IMR-90 (cell line): ENCODE measurements at regions not wholly inside any gene's neighbourhood (a gene's known extent, or its start where the extent isn't known, plus 50 kb on each side); places are given as distances from the start of the nearest gene placed in this dataset.

Experiments
- CHD1 ChIP-seq: IDR thresholded peaks from 2 replicates; pipeline ENCODE4 v1.6.1; 2012; ENCODE audit warnings: low read depth, low read length, improper control_type of control experiment
- FOS ChIP-seq: fragments of 150-350 bp; IDR thresholded peaks from 2 replicates; pipeline ENCODE4 v1.6.1; 2016; ENCODE audit warnings: low read depth, low read length
- MAFK ChIP-seq: IDR thresholded peaks from 2 replicates; pipeline ENCODE4 v1.6.1; 2012; ENCODE audit warnings: low read depth, low read length, improper control_type of control experiment
- POLR2A ChIP-seq: IDR thresholded peaks from 2 replicates; pipeline ENCODE4 v1.6.1; 2012; ENCODE audit warnings: mild to moderate bottlenecking, low read depth, low read length
- TF ChIP-seq, protein P1 (sequence below): conservative IDR thresholded peaks from 2 replicates; pipeline ENCODE4 v1.5.1; 2012; ENCODE audit warnings: mild to moderate bottlenecking, low read depth, low read length, improper control_type of control experiment
- TF ChIP-seq, protein P2 (sequence below): fragments of 150-350 bp; IDR thresholded peaks from 2 replicates; pipeline ENCODE4 v1.6.1; 2017; ENCODE audit warnings: mild to moderate bottlenecking, antibody characterized with exemption, low read length, low read depth

DNA sequence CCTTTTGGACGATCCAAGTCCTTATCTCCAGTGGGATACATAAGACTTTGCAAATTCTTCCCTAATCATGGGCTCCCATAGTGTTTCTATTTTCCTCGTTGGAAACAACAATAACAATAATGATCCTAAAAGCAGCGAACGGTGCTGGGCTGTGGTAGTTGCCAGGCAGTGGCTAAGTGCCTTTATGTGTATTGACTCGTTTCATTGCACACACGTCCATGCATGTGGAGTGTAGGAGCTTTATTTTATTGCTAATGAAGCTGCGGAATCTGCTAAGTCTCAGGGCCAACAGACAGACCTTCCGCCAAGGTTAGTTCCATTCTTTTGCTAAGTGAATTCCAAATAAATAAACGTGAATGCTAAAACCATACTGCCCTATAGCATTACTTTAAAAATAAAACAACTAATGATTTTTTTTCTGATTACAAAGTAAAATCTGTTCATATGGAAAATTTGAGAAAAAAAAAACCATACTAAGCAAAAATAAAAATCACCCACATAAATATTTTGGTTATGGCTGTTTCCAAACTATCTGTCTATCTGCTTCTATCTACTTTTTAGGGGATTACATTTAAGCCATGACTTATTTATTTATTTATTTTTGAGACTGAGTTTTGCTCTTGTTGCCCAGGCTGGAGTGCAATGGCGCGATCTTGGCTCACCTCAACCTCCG is 297.9 kb downstream of the BMP7 start:
- TF ChIP-seq, protein P1, sequence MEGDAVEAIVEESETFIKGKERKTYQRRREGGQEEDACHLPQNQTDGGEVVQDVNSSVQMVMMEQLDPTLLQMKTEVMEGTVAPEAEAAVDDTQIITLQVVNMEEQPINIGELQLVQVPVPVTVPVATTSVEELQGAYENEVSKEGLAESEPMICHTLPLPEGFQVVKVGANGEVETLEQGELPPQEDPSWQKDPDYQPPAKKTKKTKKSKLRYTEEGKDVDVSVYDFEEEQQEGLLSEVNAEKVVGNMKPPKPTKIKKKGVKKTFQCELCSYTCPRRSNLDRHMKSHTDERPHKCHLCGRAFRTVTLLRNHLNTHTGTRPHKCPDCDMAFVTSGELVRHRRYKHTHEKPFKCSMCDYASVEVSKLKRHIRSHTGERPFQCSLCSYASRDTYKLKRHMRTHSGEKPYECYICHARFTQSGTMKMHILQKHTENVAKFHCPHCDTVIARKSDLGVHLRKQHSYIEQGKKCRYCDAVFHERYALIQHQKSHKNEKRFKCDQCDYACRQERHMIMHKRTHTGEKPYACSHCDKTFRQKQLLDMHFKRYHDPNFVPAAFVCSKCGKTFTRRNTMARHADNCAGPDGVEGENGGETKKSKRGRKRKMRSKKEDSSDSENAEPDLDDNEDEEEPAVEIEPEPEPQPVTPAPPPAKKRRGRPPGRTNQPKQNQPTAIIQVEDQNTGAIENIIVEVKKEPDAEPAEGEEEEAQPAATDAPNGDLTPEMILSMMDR = no peak
- no peak for TF ChIP-seq POLR2A
- TF ChIP-seq CHD1 = no peak
- TF ChIP-seq, protein P2, sequence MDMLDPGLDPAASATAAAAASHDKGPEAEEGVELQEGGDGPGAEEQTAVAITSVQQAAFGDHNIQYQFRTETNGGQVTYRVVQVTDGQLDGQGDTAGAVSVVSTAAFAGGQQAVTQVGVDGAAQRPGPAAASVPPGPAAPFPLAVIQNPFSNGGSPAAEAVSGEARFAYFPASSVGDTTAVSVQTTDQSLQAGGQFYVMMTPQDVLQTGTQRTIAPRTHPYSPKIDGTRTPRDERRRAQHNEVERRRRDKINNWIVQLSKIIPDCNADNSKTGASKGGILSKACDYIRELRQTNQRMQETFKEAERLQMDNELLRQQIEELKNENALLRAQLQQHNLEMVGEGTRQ = no peak
- TF ChIP-seq MAFK = no peak
- TF ChIP-seq FOS = no peak
